ENCODE measurements at regions not wholly inside any gene's neighbourhood (a gene's known extent, or its start where the extent isn't known, plus 50 kb on each side); places are given as distances from the start of the nearest gene placed in this dataset.
A peak's percentile ranks its signal among the peaks of the same experiment; 100 is the strongest.

DNA sequence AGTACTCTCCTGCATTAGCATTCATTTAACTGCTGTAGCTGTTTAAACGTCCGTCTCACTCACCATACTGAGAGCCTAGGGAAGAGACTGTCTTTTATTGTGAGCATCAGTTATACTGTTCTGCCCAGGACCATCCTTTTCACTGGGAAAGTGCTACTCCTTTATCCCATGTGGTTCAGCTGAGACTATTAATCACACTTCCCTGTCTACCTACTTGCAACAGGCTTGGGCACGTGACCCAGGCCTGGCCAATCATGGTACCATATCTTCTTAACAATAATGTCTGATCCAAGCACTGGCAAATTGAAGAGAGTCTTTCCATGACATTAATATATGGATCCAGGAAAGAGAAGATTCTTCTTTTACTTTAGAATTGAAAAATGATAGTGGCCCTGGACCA, 108.1 kb downstream of the TM2D1 start:
- no peaks in the 10 kb centered on the region for H3K4me1 ChIP-seq
- peak overlapping the region; percentile 17 for H3K27ac ChIP-seq
- H3K27me3 ChIP-seq = no peaks in the 10 kb centered on the region
- intact Hi-C loops (cut with DNase I) = no loop called here
- ATAC-seq = no peak
- no peak for DNase-seq
- H3K4me3 ChIP-seq = no peak overlapping the region
- H3K36me3 ChIP-seq = no peaks in the 10 kb centered on the region
- H3K9me3 ChIP-seq = no peaks in the 10 kb centered on the region
- TF ChIP-seq CTCF (IDR thresholded peaks at IDR 0.05) = no peak

DNA sequence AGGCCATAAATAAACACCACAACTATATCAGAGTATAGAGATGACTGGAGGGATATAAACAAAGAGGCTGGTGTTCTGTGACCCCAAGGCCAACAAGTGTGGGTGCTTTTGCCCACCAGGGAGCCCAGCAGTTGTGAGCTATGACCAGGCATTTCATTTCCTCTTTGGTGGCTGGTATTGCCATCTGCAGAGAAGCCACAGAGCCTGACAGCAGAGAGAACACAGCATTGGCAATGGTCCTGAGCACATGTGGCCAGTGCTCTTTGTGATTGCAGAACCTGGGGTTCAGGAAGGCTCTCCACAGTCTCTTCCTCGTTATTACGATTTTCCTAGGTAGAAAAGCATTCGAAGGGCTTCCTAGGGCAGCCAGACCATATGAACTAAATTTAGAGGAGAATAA, 112.3 kb downstream of the TM2D1 start:
- intact Hi-C loops (cut with DNase I) = no loop called here
- Histone ChIP-seq H3K4me1 (no peaks in the 10 kb centered on the region), H3K9me3 (no peaks in the 10 kb centered on the region), H3K27me3 (no peaks in the 10 kb centered on the region), H3K27ac (no peak overlapping the region), H3K36me3 (no peaks in the 10 kb centered on the region), H3K4me3 (no peak overlapping the region)
- peak; percentile 69 for ATAC-seq
- no peak for DNase-seq
- no peak for TF ChIP-seq CTCF (IDR thresholded peaks at IDR 0.05)

- ATAC-seq = no peak
- Histone ChIP-seq H3K4me1 (peaks cover 5% of the 10 kb centered on the region), H3K9me3 (no peaks in the 10 kb centered on the region), H3K27me3 (no peaks in the 10 kb centered on the region), H3K27ac (no peak overlapping the region), H3K4me3 (no peak overlapping the region), H3K36me3 (no peaks in the 10 kb centered on the region)
- no peak for DNase-seq
- TF ChIP-seq CTCF (IDR thresholded peaks at IDR 0.05) = no peak
- intact Hi-C loops (cut with DNase I) = no loop called here
Measured at GRCh38 chr1:61609040-61609439, 115.9 kb downstream of the TM2D1 start.

DNA sequence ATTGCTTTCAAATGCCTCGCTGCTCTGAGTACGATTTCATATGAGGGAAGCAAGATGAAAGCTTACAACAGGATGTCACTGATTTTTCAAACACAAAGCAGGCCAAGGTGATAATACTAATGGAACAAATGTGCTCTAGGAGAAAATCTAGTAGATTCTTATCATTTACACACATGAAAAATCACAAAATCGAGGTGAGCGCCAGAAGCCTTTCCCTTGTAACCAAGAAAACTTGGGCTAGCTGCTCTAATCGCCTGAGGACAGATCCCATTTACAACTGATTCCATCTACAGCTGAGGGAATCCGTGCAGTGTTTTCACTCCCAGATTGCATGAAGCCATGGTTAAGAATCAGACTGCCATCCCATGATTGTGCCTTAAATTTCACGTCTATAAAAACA, 117.5 kb downstream of the TM2D1 start:
- ATAC-seq = no peak
- no peaks in the 10 kb centered on the region for H3K27me3 ChIP-seq
- H3K36me3 ChIP-seq = no peaks in the 10 kb centered on the region
- peak overlapping the region; percentile 61 for H3K27ac ChIP-seq
- no peak overlapping the region for H3K4me3 ChIP-seq
- H3K4me1 ChIP-seq = peaks cover 5% of the 10 kb centered on the region
- no peak for DNase-seq
- TF ChIP-seq CTCF (IDR thresholded peaks at IDR 0.05) = no peak
- H3K9me3 ChIP-seq = no peaks in the 10 kb centered on the region
- intact Hi-C loops (cut with DNase I) = no loop called here

DNA sequence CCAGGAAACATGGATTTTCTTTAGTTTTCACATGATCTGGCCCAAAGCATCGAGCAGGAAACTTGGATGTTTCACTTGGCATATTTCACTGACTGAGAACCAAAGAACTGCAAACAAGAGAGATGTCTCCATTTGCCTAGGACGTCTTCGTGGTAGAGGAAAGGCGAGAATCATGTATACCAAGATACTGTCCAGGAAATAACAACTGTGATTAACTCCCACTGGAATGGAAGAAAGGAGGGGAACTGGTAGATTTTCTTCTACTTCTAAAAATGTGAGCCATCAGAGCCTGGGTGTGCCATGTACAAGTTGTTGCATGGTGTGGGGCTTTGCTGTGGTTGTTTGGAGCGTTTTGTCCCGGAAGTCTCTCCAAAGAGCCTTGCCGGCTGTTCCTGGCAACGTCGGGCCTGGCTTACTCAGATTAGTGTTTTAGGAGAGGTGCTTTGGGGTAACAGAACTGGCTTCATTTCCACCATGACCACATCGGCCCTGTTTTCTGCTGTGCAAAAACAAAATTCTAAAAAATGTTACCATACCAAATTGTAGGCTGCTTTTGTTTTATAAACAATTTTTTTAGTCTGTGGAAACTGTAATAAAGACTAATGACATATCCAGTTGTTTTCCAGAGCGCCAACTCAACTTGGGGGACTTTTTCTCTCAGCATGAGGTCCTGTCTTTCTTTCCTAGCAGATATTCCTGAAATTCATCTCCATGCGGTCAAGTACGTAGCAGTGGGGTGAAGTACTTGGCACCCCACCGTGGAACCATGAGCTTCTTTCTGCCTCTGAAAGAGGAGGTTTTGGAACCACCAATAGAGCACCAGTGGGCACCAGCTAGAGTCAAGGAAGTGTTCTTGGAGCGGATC, 118.3 kb downstream of the TM2D1 start:
- peak; percentile 57 for ATAC-seq

More for the DNA sequence above, 118.3 kb downstream of the TM2D1 start:
- intact Hi-C loops (cut with DNase I) = no loop called here
- no peak for DNase-seq
- Histone ChIP-seq H3K4me1 (peaks cover 5% of the 10 kb centered on the region), H3K4me3 (no peak overlapping the region), H3K9me3 (no peaks in the 10 kb centered on the region), H3K27ac (peak overlapping the region; percentile 61), H3K27me3 (no peaks in the 10 kb centered on the region), H3K36me3 (no peaks in the 10 kb centered on the region)
- TF ChIP-seq CTCF (IDR thresholded peaks at IDR 0.05) = no peak

Measured in upper lobe of right lung (tissue), 1 donor.